ENCODE measurements at regions not wholly inside any gene's neighbourhood (a gene's known extent, or its start where the extent isn't known, plus 50 kb on each side); places are given as distances from the start of the nearest gene placed in this dataset.

DNA sequence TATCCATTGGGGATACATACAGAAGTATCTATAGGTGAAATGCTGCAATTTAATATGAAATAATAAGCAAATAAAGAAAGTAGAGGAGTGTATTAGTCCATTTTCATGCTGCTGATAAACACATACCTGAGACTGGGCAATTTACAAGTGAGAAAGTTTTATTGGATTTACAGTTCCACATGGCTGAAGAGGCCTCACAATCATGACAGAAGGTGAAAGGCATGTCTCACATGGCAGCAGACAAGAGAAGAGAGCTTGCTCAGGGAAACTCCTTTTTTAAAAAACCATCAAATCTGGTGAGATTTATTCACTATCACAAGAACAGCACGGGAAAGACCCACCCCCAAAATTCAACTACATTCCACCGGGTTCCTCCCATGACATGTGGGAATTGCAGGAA lies 82.8 kb upstream of the TRIM24 start:
- TF ChIP-seq, protein P1, sequence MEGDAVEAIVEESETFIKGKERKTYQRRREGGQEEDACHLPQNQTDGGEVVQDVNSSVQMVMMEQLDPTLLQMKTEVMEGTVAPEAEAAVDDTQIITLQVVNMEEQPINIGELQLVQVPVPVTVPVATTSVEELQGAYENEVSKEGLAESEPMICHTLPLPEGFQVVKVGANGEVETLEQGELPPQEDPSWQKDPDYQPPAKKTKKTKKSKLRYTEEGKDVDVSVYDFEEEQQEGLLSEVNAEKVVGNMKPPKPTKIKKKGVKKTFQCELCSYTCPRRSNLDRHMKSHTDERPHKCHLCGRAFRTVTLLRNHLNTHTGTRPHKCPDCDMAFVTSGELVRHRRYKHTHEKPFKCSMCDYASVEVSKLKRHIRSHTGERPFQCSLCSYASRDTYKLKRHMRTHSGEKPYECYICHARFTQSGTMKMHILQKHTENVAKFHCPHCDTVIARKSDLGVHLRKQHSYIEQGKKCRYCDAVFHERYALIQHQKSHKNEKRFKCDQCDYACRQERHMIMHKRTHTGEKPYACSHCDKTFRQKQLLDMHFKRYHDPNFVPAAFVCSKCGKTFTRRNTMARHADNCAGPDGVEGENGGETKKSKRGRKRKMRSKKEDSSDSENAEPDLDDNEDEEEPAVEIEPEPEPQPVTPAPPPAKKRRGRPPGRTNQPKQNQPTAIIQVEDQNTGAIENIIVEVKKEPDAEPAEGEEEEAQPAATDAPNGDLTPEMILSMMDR (IDR thresholded peaks at IDR 0.05; ENCODE audit: poor library complexity, severe bottlenecking) = no peak
- TF ChIP-seq POLR2AphosphoS5 (IDR thresholded peaks at IDR 0.05) = no peak
- TF ChIP-seq EP300 (conservative IDR thresholded peaks at IDR 0.05; ENCODE audit: poor library complexity, severe bottlenecking) = no peak
- TF ChIP-seq EZH2 (IDR thresholded peaks at IDR 0.05; ENCODE audit: borderline replicate concordance, insufficient read depth, low read length, poor library complexity, severe bottlenecking) = no peak
- TF ChIP-seq TAF1 (IDR thresholded peaks at IDR 0.05; ENCODE audit: low read depth) = no peak
- TF ChIP-seq, protein P2, sequence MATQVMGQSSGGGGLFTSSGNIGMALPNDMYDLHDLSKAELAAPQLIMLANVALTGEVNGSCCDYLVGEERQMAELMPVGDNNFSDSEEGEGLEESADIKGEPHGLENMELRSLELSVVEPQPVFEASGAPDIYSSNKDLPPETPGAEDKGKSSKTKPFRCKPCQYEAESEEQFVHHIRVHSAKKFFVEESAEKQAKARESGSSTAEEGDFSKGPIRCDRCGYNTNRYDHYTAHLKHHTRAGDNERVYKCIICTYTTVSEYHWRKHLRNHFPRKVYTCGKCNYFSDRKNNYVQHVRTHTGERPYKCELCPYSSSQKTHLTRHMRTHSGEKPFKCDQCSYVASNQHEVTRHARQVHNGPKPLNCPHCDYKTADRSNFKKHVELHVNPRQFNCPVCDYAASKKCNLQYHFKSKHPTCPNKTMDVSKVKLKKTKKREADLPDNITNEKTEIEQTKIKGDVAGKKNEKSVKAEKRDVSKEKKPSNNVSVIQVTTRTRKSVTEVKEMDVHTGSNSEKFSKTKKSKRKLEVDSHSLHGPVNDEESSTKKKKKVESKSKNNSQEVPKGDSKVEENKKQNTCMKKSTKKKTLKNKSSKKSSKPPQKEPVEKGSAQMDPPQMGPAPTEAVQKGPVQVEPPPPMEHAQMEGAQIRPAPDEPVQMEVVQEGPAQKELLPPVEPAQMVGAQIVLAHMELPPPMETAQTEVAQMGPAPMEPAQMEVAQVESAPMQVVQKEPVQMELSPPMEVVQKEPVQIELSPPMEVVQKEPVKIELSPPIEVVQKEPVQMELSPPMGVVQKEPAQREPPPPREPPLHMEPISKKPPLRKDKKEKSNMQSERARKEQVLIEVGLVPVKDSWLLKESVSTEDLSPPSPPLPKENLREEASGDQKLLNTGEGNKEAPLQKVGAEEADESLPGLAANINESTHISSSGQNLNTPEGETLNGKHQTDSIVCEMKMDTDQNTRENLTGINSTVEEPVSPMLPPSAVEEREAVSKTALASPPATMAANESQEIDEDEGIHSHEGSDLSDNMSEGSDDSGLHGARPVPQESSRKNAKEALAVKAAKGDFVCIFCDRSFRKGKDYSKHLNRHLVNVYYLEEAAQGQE (IDR thresholded peaks at IDR 0.05; ENCODE audit: borderline replicate concordance) = no peak
- TF ChIP-seq SMC3 (conservative IDR thresholded peaks at IDR 0.05; ENCODE audit: poor library complexity) = no peak

Data from neural cell (in vitro differentiated cells).